H1 (cell line): ENCODE measurements at regions not wholly inside any gene's neighbourhood (a gene's known extent, or its start where the extent isn't known, plus 50 kb on each side); places are given as distances from the start of the nearest gene placed in this dataset.

Experiments used
- CHD1 ChIP-seq: IDR thresholded peaks from 2 replicates; pipeline ENCODE4 v1.6.1; 2012; ENCODE audit warnings: low read depth, low read length, improper control_type of control experiment
- CHD2 ChIP-seq: IDR thresholded peaks from 2 replicates; pipeline ENCODE4 v1.6.1; 2012; ENCODE audit warnings: low read length, improper control_type of control experiment
- E2F6 ChIP-seq: IDR thresholded peaks from 2 replicates; pipeline ENCODE4 v1.6.1; 2012; ENCODE audit warnings: inconsistent platforms
- SIRT6 ChIP-seq: IDR thresholded peaks from one replicate; pipeline ENCODE4 v1.7.1; 2012; ENCODE audit warnings: low read length, inconsistent platforms
- TBP ChIP-seq: IDR thresholded peaks from 2 replicates; pipeline ENCODE4 v1.6.1; 2011; ENCODE audit warnings: low read depth, low read length, improper control_type of control experiment

DNA sequence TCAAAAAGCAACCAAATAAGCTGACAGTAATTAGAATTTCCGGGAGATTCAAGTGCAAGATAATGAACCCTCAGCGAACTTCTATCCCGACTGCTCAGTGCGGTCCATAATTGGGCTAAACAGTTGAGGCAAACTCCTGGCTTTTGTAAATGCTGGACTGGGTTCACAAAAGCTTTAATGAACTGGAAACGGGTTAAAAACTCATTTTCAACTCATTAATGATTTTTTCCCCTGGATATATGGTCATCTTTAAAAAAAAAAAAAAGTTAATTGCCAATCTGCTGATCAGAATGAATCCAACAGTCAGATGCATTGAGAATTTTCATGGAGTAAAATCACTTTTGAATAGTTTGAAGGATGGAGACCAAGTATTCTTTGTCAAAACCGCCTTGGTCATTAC, 79.5 kb upstream of the WWC1 start (continued):
- TF ChIP-seq CHD2: no peak
- TF ChIP-seq SIRT6: no peak
- TF ChIP-seq TBP: no peak
- no peak for TF ChIP-seq CHD1
- TF ChIP-seq E2F6: no peak
